IMR-90 (cell line): ENCODE measurements at regions not wholly inside any gene's neighbourhood (a gene's known extent, or its start where the extent isn't known, plus 50 kb on each side); places are given as distances from the start of the nearest gene placed in this dataset.

Source experiments
- ATAC-seq: fragments of 200-7000 bp; cut with Tn5 transposase; 2 replicates; pipeline ENCODE4 v1.9.1; 2020; ENCODE audit warnings: low read depth, mild to moderate bottlenecking, moderate library complexity
- BruUV-seq: library from RNA; stranded (reverse); fragments of 400-500 nt; replicated peaks from 2 replicates; lab custom pipeline; 2021; lab: Mats Ljungman, UMichigan
- CTCF ChIA-PET: fragments of 300-600 bp; formaldehyde crosslinking; extraction: SDS; loops from one replicate; lab custom pipeline; 2021; ENCODE audit warnings: antibody characterized with exemption; lab: Yijun Ruan, JAX
- POLR2A ChIA-PET: fragments of 300-600 bp; sonication (Branson Sonifier 250); formaldehyde crosslinking; loops from one replicate; lab custom pipeline; 2022; ENCODE audit warnings: antibody characterized with exemption; ENCODE audit not compliant: unreplicated experiment; lab: Charles Lee
- DNase-seq: peaks from one replicate; pipeline ENCODE4 v3.0.0; 2013
- H2AFZ ChIP-seq: replicated peaks from 2 replicates; pipeline ENCODE3; 2013; ENCODE audit warnings: low read length, mild to moderate bottlenecking; ENCODE audit not compliant: poor library complexity
- H2AK5ac ChIP-seq: 2 replicates; pipeline ENCODE4 v1.6.1; 2013; ENCODE audit warnings: low read depth, low read length, inconsistent platforms
- H2AK9ac ChIP-seq: replicated peaks from 2 replicates; pipeline ENCODE3; 2013; ENCODE audit warnings: mild to moderate bottlenecking, low read depth, low read length, moderate library complexity; ENCODE audit not compliant: poor library complexity
- H2BK120ac ChIP-seq: 2 replicates; pipeline ENCODE4 v1.6.1; 2013; ENCODE audit warnings: low read depth, low read length, inconsistent platforms
- H2BK15ac ChIP-seq: 3 replicates; pipeline ENCODE4 v1.6.1; 2013; ENCODE audit warnings: low read depth, low read length, inconsistent platforms
- H2BK20ac ChIP-seq: 2 replicates; pipeline ENCODE4 v1.6.1; 2013; ENCODE audit warnings: low read depth, mild to moderate bottlenecking, inconsistent platforms, low read length, moderate library complexity
- H2BK5ac ChIP-seq: 2 replicates; pipeline ENCODE4 v1.6.1; 2013; ENCODE audit warnings: mild to moderate bottlenecking, low read depth, low read length, inconsistent platforms; ENCODE audit not compliant: poor library complexity, severe bottlenecking
- H3K14ac ChIP-seq: replicated peaks from 2 replicates; pipeline ENCODE4 v1.6.1; 2013; ENCODE audit warnings: low read depth, low read length, inconsistent platforms
- H3K18ac ChIP-seq: 2 replicates; pipeline ENCODE4 v1.6.1; 2013; ENCODE audit warnings: low read depth, low read length, control low read depth
- H3K23ac ChIP-seq: 2 replicates; pipeline ENCODE4 v1.6.1; 2013; ENCODE audit warnings: low read depth, low read length, inconsistent platforms
- H3K27ac ChIP-seq: 2 replicates; pipeline ENCODE4 v1.5.1; 2013; ENCODE audit warnings: mild to moderate bottlenecking, control low read depth, low read length; ENCODE audit not compliant: insufficient read depth
- H3K27me3 ChIP-seq: 2 replicates; pipeline ENCODE4 v1.6.1; 2013; ENCODE audit warnings: low read length; ENCODE audit not compliant: control insufficient read depth, insufficient read depth
- H3K36me3 ChIP-seq: 2 replicates; pipeline ENCODE4 v1.6.1; 2013; ENCODE audit warnings: low read length, mixed read lengths; ENCODE audit not compliant: control insufficient read depth, insufficient read depth
- H3K4ac ChIP-seq: 2 replicates; pipeline ENCODE4 v1.6.1; 2013; ENCODE audit warnings: low read depth, low read length, inconsistent platforms
- H3K4me1 ChIP-seq: 2 replicates; pipeline ENCODE4 v1.6.1; 2013; ENCODE audit warnings: low read length, mixed read lengths; ENCODE audit not compliant: control insufficient read depth, insufficient read depth
- H3K4me2 ChIP-seq: 2 replicates; pipeline ENCODE4 v1.6.1; 2013; ENCODE audit warnings: low read depth, mild to moderate bottlenecking, control low read depth, low read length, moderate library complexity
- H3K4me3 ChIP-seq: 2 replicates; pipeline ENCODE4 v1.5.1; 2013; ENCODE audit warnings: low read depth, mild to moderate bottlenecking, control low read depth, low read length, moderate library complexity; ENCODE audit not compliant: insufficient read depth
- H3K56ac ChIP-seq: 2 replicates; pipeline ENCODE4 v1.6.1; 2013; ENCODE audit warnings: low read length, inconsistent platforms; ENCODE audit not compliant: insufficient read depth; ENCODE audit errors: extremely low read depth
- H3K79me1 ChIP-seq, 2 experiments: 2 replicates each; pipeline ENCODE4 v1.6.1; 2013; ENCODE audit warnings: low read length in 2 of 2, inconsistent platforms in 1 of 2, low read depth in 1 of 2
- H3K9ac ChIP-seq: 2 replicates; pipeline ENCODE4 v1.6.1; 2013; ENCODE audit warnings: low read depth, low read length, control low read depth
- H3K9me1 ChIP-seq: 2 replicates; pipeline ENCODE4 v1.6.1; 2013; ENCODE audit warnings: low read length, inconsistent platforms; ENCODE audit not compliant: insufficient read depth
- H3K9me3 ChIP-seq: 2 replicates; pipeline ENCODE4 v1.6.1; 2013; ENCODE audit warnings: low read length; ENCODE audit not compliant: control insufficient read depth, insufficient read depth
- H4K20me1 ChIP-seq: 2 replicates; pipeline ENCODE4 v1.6.1; 2013; ENCODE audit warnings: low read length, inconsistent platforms; ENCODE audit not compliant: insufficient read depth
- H4K5ac ChIP-seq: 2 replicates; pipeline ENCODE4 v1.6.1; 2013; ENCODE audit warnings: mild to moderate bottlenecking, low read depth, low read length, control low read depth
- H4K8ac ChIP-seq, 2 experiments: 2 replicates each; pipeline ENCODE4 v1.6.1; 2013; ENCODE audit warnings: low read depth in 2 of 2, low read length in 2 of 2, control low read depth in 1 of 2, inconsistent platforms in 1 of 2
- H4K91ac ChIP-seq: 2 replicates; pipeline ENCODE4 v1.6.1; 2013; ENCODE audit warnings: low read depth, low read length, inconsistent platforms; ENCODE audit not compliant: insufficient read depth
- BHLHE40 ChIP-seq: fragments of 150-350 bp; IDR thresholded peaks from 2 replicates; pipeline ENCODE4 v1.6.1; 2016; ENCODE audit warnings: mild to moderate bottlenecking, low read depth, low read length
- CHD1 ChIP-seq: IDR thresholded peaks from 2 replicates; pipeline ENCODE4 v1.6.1; 2012; ENCODE audit warnings: low read depth, low read length, improper control_type of control experiment
- CTCF ChIP-seq: conservative IDR thresholded peaks from 2 replicates; pipeline ENCODE4 v1.5.1; 2012; ENCODE audit warnings: mild to moderate bottlenecking, low read depth, low read length, improper control_type of control experiment
- MAFK ChIP-seq: IDR thresholded peaks from 2 replicates; pipeline ENCODE4 v1.6.1; 2012; ENCODE audit warnings: low read depth, low read length, improper control_type of control experiment
- MXI1 ChIP-seq: IDR thresholded peaks from 2 replicates; pipeline ENCODE4 v1.6.1; 2012; ENCODE audit warnings: low read depth, mild to moderate bottlenecking, low read length, moderate library complexity, borderline replicate concordance
- RAD21 ChIP-seq: IDR thresholded peaks from 2 replicates; pipeline ENCODE4 v1.6.1; 2012; ENCODE audit warnings: low read length, improper control_type of control experiment
- RCOR1 ChIP-seq: IDR thresholded peaks from 2 replicates; pipeline ENCODE4 v1.6.1; 2012; ENCODE audit warnings: mild to moderate bottlenecking, low read length, improper control_type of control experiment; ENCODE audit not compliant: insufficient replicate concordance
- SMC3 ChIP-seq: fragments of 150-350 bp; IDR thresholded peaks from 2 replicates; pipeline ENCODE4 v1.6.1; 2016; ENCODE audit warnings: low read depth, mild to moderate bottlenecking, antibody characterized with exemption, low read length, moderate library complexity
- USF2 ChIP-seq: fragments of 150-350 bp; IDR thresholded peaks from 2 replicates; pipeline ENCODE4 v1.6.1; 2017; ENCODE audit warnings: mild to moderate bottlenecking, antibody characterized with exemption, low read length, low read depth
- WGBS, 2 experiments: methylation state at CpG; one replicate each; pipeline versions ENCODE4 v1.1.5 to v1.1.7; 2013; ENCODE audit warnings: missing lambda C conversion rate in 2 of 2; ENCODE audit not compliant: insufficient read length in 1 of 2; ENCODE audit errors: extremely low coverage in 2 of 2; 5-methylcytosine and 5-hydroxymethylcytosine counted together
- dilution Hi-C: fragments of 300-500 bp; cut with HindIII; formaldehyde crosslinking; loops from one replicate; pipeline ENCODE4 v1.14.3; 2018; ENCODE audit warnings: low sequenced_read_pairs; ENCODE audit not compliant: unreplicated experiment
- in situ Hi-C: fragments of 300-500 bp; cut with MboI; formaldehyde crosslinking; loops from 3 replicates; pipeline ENCODE4 v1.14.3; 2019; ENCODE audit warnings: low sequenced_read_pairs, inconsistent platforms, mixed read lengths
- intact Hi-C: fragments of 100-400 bp; cut with micrococcal nuclease; formaldehyde crosslinking; loops from 2 replicates; pipeline ENCODE4 v1.10.0; 2022
- TF ChIP-seq, protein P1 (sequence below): fragments of 150-350 bp; IDR thresholded peaks from 2 replicates; pipeline ENCODE4 v1.6.1; 2016; ENCODE audit warnings: low read depth, mild to moderate bottlenecking, low read length, moderate library complexity, borderline replicate concordance

DNA sequence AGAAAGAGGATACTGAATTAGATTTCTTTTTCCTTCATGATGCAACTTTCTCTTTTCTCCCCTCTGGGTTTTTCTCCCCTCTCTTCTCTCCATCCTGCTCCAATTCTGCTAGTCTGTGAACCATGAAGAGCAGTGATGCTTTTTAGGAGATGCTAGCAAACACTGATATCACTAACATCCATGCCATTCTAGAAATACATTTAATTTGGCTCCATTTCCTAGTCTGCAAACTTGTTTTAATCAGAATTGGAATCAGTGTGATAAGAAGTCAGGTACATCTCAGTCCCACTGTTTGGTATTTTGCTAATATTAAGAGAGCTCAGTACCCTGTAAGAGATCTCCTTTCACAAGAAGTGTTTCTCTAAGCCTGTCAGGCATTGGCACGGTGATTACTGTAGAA, 437.1 kb downstream of the RWDD3 start:
- Histone ChIP-seq H2AK5ac (no peak overlapping the region), H4K20me1 (no peaks in the 10 kb centered on the region), H3K4me3 (no peak overlapping the region), H4K91ac (no peak overlapping the region), H3K4me2 (no peak overlapping the region), H2BK20ac (no peak overlapping the region), H3K27me3 (no peaks in the 10 kb centered on the region), H2BK120ac (no peak overlapping the region), H3K9me3 (no peaks in the 10 kb centered on the region), H3K18ac (no peak overlapping the region), H3K4ac (no peak overlapping the region), H3K56ac (no peak overlapping the region; the same call in 1 of the 2 replicates), H3K9me1 (no peaks in the 10 kb centered on the region), H4K8ac (no peak overlapping the region), H3K27ac (no peak overlapping the region), H3K4me1 (no peaks in the 10 kb centered on the region), H2BK15ac (no peak overlapping the region), H2BK5ac (no peak overlapping the region), H3K36me3 (no peaks in the 10 kb centered on the region), H3K14ac (no peak overlapping the region), H3K79me1 (no peaks in the 10 kb centered on the region), H3K9ac (no peak overlapping the region), H4K5ac (no peak overlapping the region), H2AK9ac (no peak overlapping the region), H3K23ac (no peak overlapping the region), H2AFZ (no peak overlapping the region)
- POLR2A ChIA-PET: no interaction called here
- ATAC-seq (no peak), DNase-seq (no peak)
- dilution Hi-C loops (no loop called here), in situ Hi-C loops (no loop called here), intact Hi-C loops (no loop called here)
- CTCF ChIA-PET: no interaction called here
- no TSS peak for BruUV-seq
- TF ChIP-seq MXI1 (no peak), RAD21 (no peak), RCOR1 (no peak), CTCF (no peak), BHLHE40 (no peak), USF2 (no peak), CHD1 (no peak), MAFK (no peak), SMC3 (no peak)
- TF ChIP-seq, protein P1, sequence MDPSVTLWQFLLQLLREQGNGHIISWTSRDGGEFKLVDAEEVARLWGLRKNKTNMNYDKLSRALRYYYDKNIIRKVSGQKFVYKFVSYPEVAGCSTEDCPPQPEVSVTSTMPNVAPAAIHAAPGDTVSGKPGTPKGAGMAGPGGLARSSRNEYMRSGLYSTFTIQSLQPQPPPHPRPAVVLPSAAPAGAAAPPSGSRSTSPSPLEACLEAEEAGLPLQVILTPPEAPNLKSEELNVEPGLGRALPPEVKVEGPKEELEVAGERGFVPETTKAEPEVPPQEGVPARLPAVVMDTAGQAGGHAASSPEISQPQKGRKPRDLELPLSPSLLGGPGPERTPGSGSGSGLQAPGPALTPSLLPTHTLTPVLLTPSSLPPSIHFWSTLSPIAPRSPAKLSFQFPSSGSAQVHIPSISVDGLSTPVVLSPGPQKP: no peak
- no CpG with 5 or more reads among the region's 1 CpG for WGBS, 2 experiments
